Right lobe of liver (tissue), 6 donors: ENCODE measurements at regions not wholly inside any gene's neighbourhood (a gene's known extent, or its start where the extent isn't known, plus 50 kb on each side); places are given as distances from the start of the nearest gene placed in this dataset.

Experiments used
- ATAC-seq, 4 donors: fragments of 200-7000 bp; cut with Tn5 transposase; one replicate each; pipeline ENCODE4 v1.9.1; 2020; ENCODE audit warnings: mild to moderate bottlenecking in 4 of 4, moderate library complexity in 4 of 4
- DNase-seq, 3 donors: peaks; one replicate each; pipeline ENCODE4 v3.0.0-alpha.2; 2020
- H3K27ac ChIP-seq, 3 donors: fragments of 200-600 bp; one replicate each; pipeline ENCODE4 v1.8.0; 2022
- H3K27me3 ChIP-seq, 2 donors: fragments of 200-600 bp; one replicate each; pipeline ENCODE4 v1.8.0; 2022
- H3K36me3 ChIP-seq, 4 donors: fragments of 200-600 bp; sonication (generic) in 1 of 4; one replicate each; pipeline versions ENCODE4 v1.5.1 to v1.8.0; 2017 to 2022; ENCODE audit warnings: control low read depth in 1 of 4
- H3K4me1 ChIP-seq, 4 donors: fragments of 200-600 bp; sonication (generic) in 1 of 4; one replicate each; pipeline versions ENCODE4 v1.5.1 to v1.8.0; 2017 to 2022; ENCODE audit warnings: control low read depth in 1 of 4
- H3K4me3 ChIP-seq, 3 donors: fragments of 200-600 bp; one replicate each; pipeline ENCODE4 v1.8.0; 2022
- H3K9me3 ChIP-seq, 4 donors: fragments of 200-600 bp; sonication (generic) in 1 of 4; one replicate each; pipeline versions ENCODE4 v1.5.1 to v1.8.0; 2017 to 2022; ENCODE audit warnings: control low read depth in 1 of 4
- POLR2A ChIP-seq: fragments of 450-650 bp; IDR thresholded peaks from one replicate; pipeline ENCODE4 v1.6.1; 2017; ENCODE audit warnings: antibody characterized with exemption, mild to moderate bottlenecking
- WGBS: methylation state at CpG from one replicate; pipeline ENCODE4 v1.1.6; 2018; ENCODE audit warnings: low coverage, low lambda C conversion rate; ENCODE audit not compliant: insufficient coverage; ENCODE audit errors: missing lambda C conversion rate; 5-methylcytosine and 5-hydroxymethylcytosine counted together
- intact Hi-C, 2 donors: fragments of 100-400 bp; cut with DNase I; formaldehyde crosslinking; loops; one replicate each; pipeline versions ENCODE4 v1.11.2 to v1.14.1; 2022
- TF ChIP-seq, protein P1 (sequence below), 4 donors: fragments of 200-600 bp in 3 of 4; fragments of 450-650 bp in 1 of 4; IDR thresholded peaks; one replicate each; pipeline versions ENCODE4 v1.5.1 to v1.8.0; 2016 to 2022; ENCODE audit warnings: antibody characterized with exemption in 4 of 4, mild to moderate bottlenecking in 2 of 4
- donor health status: DM: no; HTN: yes; CAD: no.
- donor health status: DM: no; HTN: no; CAD: no.
- donor health status: DM: no; HTN: no; CAD: no.
- donor health status: DM: no; HTN: yes; CAD: no.
- donor health status: DM: no; HTN: yes; CAD: no.

DNA sequence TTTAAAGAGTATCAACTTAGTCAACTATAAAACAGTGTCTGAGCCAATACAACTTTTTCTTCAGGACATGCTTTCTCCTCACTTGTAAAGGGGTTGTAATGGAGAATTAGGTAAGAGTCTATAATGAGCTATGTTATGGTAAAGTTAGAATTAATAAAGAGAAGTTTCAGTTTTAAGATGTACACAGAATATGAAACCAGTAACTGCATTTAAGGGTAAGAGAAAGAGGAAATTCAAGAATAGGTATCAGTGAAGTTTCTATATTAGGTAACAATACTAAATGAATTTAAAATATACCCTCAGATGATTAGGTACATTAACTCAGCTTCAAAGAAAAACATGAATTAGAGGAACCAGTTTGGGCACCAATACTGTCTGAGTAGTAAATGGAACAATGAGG is 1444.3 kb upstream of the ADGRB3 start:
- no peaks in the 10 kb centered on the region for H3K4me1 ChIP-seq
- TF ChIP-seq POLR2A, result no peak
- TF ChIP-seq, protein P1, sequence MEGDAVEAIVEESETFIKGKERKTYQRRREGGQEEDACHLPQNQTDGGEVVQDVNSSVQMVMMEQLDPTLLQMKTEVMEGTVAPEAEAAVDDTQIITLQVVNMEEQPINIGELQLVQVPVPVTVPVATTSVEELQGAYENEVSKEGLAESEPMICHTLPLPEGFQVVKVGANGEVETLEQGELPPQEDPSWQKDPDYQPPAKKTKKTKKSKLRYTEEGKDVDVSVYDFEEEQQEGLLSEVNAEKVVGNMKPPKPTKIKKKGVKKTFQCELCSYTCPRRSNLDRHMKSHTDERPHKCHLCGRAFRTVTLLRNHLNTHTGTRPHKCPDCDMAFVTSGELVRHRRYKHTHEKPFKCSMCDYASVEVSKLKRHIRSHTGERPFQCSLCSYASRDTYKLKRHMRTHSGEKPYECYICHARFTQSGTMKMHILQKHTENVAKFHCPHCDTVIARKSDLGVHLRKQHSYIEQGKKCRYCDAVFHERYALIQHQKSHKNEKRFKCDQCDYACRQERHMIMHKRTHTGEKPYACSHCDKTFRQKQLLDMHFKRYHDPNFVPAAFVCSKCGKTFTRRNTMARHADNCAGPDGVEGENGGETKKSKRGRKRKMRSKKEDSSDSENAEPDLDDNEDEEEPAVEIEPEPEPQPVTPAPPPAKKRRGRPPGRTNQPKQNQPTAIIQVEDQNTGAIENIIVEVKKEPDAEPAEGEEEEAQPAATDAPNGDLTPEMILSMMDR (IDR thresholded peaks at IDR 0.05), result no peak
- intact Hi-C loops, result no loop called here

DNA sequence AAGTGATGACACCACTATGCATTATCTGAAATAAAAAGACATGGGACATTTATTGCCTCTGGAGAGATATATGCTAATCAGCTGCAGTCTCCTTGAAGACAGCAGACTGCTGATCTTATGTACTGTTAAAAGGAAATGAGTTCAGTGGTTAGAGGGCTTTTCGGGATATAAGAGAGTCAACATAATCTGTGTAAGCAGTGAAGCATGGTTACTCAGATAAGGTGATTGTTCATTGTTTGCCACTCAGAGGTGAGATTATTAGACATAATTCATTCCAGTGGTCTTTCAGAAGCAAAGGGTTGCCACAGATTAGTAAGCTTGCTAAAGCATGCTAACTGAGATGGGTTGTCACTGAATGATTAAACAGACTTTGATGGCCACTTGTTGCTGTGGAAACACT is 1450.7 kb upstream of the ADGRB3 start:
- H3K4me3 ChIP-seq, result no peak overlapping the region
- ATAC-seq (no peak), DNase-seq (no peak)
- H3K9me3 ChIP-seq, result no peaks in the 10 kb centered on the region
- 33% methylated on average over 1 of the region's 1 CpG for WGBS
- H3K27me3 ChIP-seq, result no peaks in the 10 kb centered on the region
- no peaks in the 10 kb centered on the region for H3K4me1 ChIP-seq
- intact Hi-C loops, result no loop called here
- no peak overlapping the region for H3K27ac ChIP-seq
- H3K36me3 ChIP-seq, result no peaks in the 10 kb centered on the region
- no peak for TF ChIP-seq POLR2A
- TF ChIP-seq, protein P1 (IDR thresholded peaks at IDR 0.05), result no peak

More for the DNA sequence above, 1444.3 kb upstream of the ADGRB3 start:
- ATAC-seq, result no peak
- no peak overlapping the region for H3K27ac ChIP-seq
- H3K9me3 ChIP-seq, result no peaks in the 10 kb centered on the region
- no peaks in the 10 kb centered on the region for H3K36me3 ChIP-seq
- DNase-seq, result no peak
- no peak overlapping the region for H3K4me3 ChIP-seq
- H3K27me3 ChIP-seq, result no peaks in the 10 kb centered on the region

DNA sequence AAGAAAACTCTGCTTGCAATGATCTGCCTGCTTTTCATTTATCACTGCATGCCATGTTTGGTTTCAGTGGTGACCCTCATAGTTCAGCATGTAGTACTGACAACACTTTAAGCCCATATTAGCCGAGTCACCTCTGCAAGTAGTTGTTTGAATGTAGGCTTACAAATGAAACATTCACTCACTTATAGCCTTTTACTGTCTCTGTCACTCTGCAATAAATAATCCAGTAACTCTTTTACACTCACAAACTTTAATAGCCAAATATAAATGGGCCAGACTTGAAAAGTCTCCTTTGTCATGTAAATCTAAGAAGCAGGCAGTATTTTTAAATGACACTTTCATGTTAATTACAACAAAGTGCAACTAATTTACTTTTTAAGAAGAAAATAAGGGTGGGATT is 1460.0 kb upstream of the ADGRB3 start:
- H3K9me3 ChIP-seq, result no peaks in the 10 kb centered on the region
- no peak overlapping the region for H3K27ac ChIP-seq
- WGBS, result 50% methylated on average over 1 of the region's 1 CpG
- TF ChIP-seq, protein P1 (IDR thresholded peaks at IDR 0.05), result no peak
- TF ChIP-seq POLR2A, result no peak
- H3K4me1 ChIP-seq, result no peaks in the 10 kb centered on the region
- no peaks in the 10 kb centered on the region for H3K36me3 ChIP-seq
- no peak overlapping the region for H3K4me3 ChIP-seq
- no peaks in the 10 kb centered on the region for H3K27me3 ChIP-seq
- no peak for ATAC-seq
- no peak for DNase-seq
- intact Hi-C loops, result no loop called here

DNA sequence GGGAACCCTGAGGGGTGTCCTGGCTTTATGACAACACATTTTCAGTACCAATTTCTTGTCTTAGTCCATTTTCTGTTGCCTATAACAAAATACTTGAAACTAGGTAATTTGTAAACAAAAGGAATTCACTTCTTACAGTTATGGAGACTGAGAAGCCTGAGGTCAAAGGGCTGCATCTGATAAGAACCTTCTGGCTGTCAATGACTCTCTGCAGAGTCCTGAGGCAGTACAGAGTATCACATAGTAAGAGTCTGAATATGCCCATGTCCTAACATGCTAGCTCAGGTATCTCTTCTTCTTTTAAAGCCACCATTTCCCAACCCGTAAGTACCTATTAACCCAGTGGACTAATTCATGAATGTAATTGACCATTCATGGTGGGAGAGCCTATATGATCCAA is 1458.6 kb upstream of the EYS start:
- Histone ChIP-seq H3K36me3 (no peaks in the 10 kb centered on the region), H3K9me3 (no peaks in the 10 kb centered on the region), H3K4me1 (no peaks in the 10 kb centered on the region), H3K27ac (no peak overlapping the region), H3K4me3 (no peak overlapping the region), H3K27me3 (no peaks in the 10 kb centered on the region)
- intact Hi-C loops, result no loop called here
- TF ChIP-seq, protein P1 (IDR thresholded peaks at IDR 0.05), result no peak
- TF ChIP-seq POLR2A, result no peak
- WGBS, result 55% methylated on average over 1 of the region's 1 CpG
- ATAC-seq, result no peak
- DNase-seq, result no peak

DNA sequence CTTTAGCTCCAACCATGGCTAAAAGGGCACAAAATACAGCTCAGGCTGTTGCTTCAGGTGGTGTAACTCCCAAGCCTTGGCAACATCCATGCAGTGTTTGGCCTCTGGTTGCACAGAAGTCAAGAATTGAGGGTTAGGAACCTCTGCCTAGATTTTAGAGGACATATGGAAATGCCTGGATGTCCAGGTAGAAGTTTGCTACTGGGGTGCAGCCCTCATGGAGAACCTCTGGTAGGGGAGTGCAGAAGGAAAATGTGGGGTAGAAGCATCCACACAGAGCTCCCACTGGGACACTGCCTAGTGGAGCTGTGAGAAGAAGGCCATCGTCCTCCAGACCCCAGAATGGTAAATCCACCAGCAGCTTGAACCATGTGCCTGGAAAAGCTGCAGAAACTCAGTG is 1453.8 kb upstream of the EYS start:
- TF ChIP-seq POLR2A, result no peak
- TF ChIP-seq, protein P1 (IDR thresholded peaks at IDR 0.05), result no peak
- intact Hi-C loops, result no loop called here
- Histone ChIP-seq H3K4me1 (no peaks in the 10 kb centered on the region), H3K27ac (no peak overlapping the region), H3K36me3 (no peaks in the 10 kb centered on the region), H3K9me3 (no peaks in the 10 kb centered on the region), H3K27me3 (no peaks in the 10 kb centered on the region), H3K4me3 (no peak overlapping the region)
- ATAC-seq, result no peak
- 10% methylated on average over 1 of the region's 1 CpG for WGBS
- no peak for DNase-seq
